CD4-positive, alpha-beta T cell (primary cell): ENCODE measurements at regions not wholly inside any gene's neighbourhood (a gene's known extent, or its start where the extent isn't known, plus 50 kb on each side); places are given as distances from the start of the nearest gene placed in this dataset.

Experiments
- ATAC-seq: fragments of 200-7000 bp; cut with Tn5 transposase; one replicate; pipeline ENCODE4 v1.10.0; 2022; ENCODE audit warnings: mild to moderate bottlenecking; ENCODE audit not compliant: poor library complexity
- CTCF ChIA-PET: fragments of 350-600 bp; sonication (Branson Sonifier 250); formaldehyde crosslinking; loops from one replicate; lab custom pipeline; 2021; ENCODE audit warnings: antibody characterized with exemption, inconsistent platforms; lab: Charles Lee
- POLR2A ChIA-PET: fragments of 350-600 bp; sonication (Branson Sonifier 250); formaldehyde crosslinking; loops from one replicate; lab custom pipeline; 2021; ENCODE audit warnings: antibody characterized with exemption, inconsistent platforms; lab: Charles Lee
- DNase-seq, 14 experiments: peaks; one replicate each; pipeline ENCODE4 v3.0.0-alpha.2; 2013 to 2020; ENCODE audit warnings: mixed read lengths in 2 of 14
- H3K27ac ChIP-seq, 2 donors: one replicate each; pipeline versions ENCODE4 v1.5.1 to v1.7.0; 2013; ENCODE audit warnings: low read length in 2 of 2, low read depth in 1 of 2, mild to moderate bottlenecking in 1 of 2
- H3K27me3 ChIP-seq, 2 experiments: 1 replicate in 1 of 2; 2 replicates in 1 of 2; pipeline versions ENCODE4 v1.6.1 to v1.7.0; 2013; ENCODE audit warnings: low read length in 2 of 2, control low read depth in 1 of 2, mild to moderate bottlenecking in 1 of 2, moderate library complexity in 1 of 2; ENCODE audit not compliant: insufficient read depth in 2 of 2, control insufficient read depth in 1 of 2
- H3K36me3 ChIP-seq: one replicate; pipeline ENCODE4 v1.6.1; 2013; ENCODE audit warnings: low read length, control low read depth; ENCODE audit not compliant: insufficient read depth
- H3K4me1 ChIP-seq: one replicate; pipeline ENCODE4 v1.6.1; 2013; ENCODE audit warnings: low read length, control low read depth; ENCODE audit not compliant: insufficient read depth
- H3K4me3 ChIP-seq: one replicate; pipeline ENCODE4 v1.5.1; 2013; ENCODE audit warnings: mild to moderate bottlenecking, low read length, moderate library complexity
- H3K9me3 ChIP-seq, 2 experiments: 1 replicate in 1 of 2; 2 replicates in 1 of 2; pipeline versions ENCODE4 v1.6.1 to v1.7.0; 2013; ENCODE audit warnings: low read length in 2 of 2, mild to moderate bottlenecking in 2 of 2, control low read depth in 1 of 2, moderate library complexity in 1 of 2; ENCODE audit not compliant: control insufficient read depth in 1 of 2, insufficient read depth in 1 of 2
- H3K27ac Mint-ChIP-seq: one replicate; pipeline ENCODE4 v1.8.0; 2020; ENCODE audit warnings: mixed read lengths
- H3K27me3 Mint-ChIP-seq: one replicate; pipeline ENCODE4 v1.8.0; 2021; ENCODE audit warnings: mixed read lengths
- H3K36me3 Mint-ChIP-seq: one replicate; pipeline ENCODE4 v1.8.0; 2021; ENCODE audit warnings: low read depth, mixed read lengths
- H3K4me1 Mint-ChIP-seq: one replicate; pipeline ENCODE4 v1.8.0; 2021; ENCODE audit warnings: low read depth, mixed read lengths
- H3K4me3 Mint-ChIP-seq: one replicate; pipeline ENCODE4 v1.8.0; 2020; ENCODE audit warnings: mild to moderate bottlenecking, mixed read lengths
- H3K9me3 Mint-ChIP-seq: one replicate; pipeline ENCODE4 v1.8.0; 2020; ENCODE audit warnings: mixed read lengths
- intact Hi-C, 2 experiments: fragments of 100-400 bp; cut with DNase I in 1 of 2; cut with micrococcal nuclease in 1 of 2; formaldehyde crosslinking; loops; one replicate each; pipeline versions ENCODE4 v1.15.1 to v1.9.0; 2023 to 2025; cut with DNase I, micrococcal nuclease
- TF ChIP-seq, protein P1 (sequence below): fragments of 200-600 bp; IDR thresholded peaks from one replicate; pipeline ENCODE4 v1.8.0; 2022; ENCODE audit warnings: antibody characterized with exemption, mild to moderate bottlenecking

DNA sequence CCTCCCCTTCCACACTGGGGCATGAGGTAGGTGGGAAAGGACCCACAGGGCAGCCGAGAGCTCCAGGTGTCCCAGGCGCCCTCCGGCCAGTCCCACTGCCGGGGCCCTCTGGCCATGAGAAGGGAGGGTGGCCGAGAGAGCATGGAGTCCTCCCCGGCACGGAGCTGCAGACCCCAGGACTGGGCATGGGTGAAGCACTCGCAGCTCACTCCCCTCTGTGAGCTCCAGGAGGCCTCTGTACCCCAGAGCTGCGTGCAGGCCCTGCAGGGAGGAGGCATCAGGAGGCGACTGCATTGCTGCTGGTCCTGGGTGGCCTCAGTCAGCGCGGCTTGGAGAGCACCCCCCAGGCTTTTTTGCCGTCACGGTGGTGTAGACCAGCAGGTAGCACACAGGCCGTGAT lies 80.1 kb upstream of the TTC34 start:
- H3K4me1 Mint-ChIP-seq: no peaks in the 10 kb centered on the region
- no peaks in the 10 kb centered on the region for H3K27me3 Mint-ChIP-seq
- TF ChIP-seq, protein P1, sequence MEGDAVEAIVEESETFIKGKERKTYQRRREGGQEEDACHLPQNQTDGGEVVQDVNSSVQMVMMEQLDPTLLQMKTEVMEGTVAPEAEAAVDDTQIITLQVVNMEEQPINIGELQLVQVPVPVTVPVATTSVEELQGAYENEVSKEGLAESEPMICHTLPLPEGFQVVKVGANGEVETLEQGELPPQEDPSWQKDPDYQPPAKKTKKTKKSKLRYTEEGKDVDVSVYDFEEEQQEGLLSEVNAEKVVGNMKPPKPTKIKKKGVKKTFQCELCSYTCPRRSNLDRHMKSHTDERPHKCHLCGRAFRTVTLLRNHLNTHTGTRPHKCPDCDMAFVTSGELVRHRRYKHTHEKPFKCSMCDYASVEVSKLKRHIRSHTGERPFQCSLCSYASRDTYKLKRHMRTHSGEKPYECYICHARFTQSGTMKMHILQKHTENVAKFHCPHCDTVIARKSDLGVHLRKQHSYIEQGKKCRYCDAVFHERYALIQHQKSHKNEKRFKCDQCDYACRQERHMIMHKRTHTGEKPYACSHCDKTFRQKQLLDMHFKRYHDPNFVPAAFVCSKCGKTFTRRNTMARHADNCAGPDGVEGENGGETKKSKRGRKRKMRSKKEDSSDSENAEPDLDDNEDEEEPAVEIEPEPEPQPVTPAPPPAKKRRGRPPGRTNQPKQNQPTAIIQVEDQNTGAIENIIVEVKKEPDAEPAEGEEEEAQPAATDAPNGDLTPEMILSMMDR: no peak
- no peaks in the 10 kb centered on the region for H3K36me3 Mint-ChIP-seq
- CTCF ChIA-PET: no interaction called here
- Histone ChIP-seq H3K27ac (no peak overlapping the region), H3K4me1 (no peaks in the 10 kb centered on the region), H3K27me3 (peaks cover 0 to 3% of the 10 kb centered on the region in 2 experiments), H3K36me3 (no peaks in the 10 kb centered on the region), H3K9me3 (peaks cover 0 to 15% of the 10 kb centered on the region in 2 experiments), H3K4me3 (no peak overlapping the region)
- intact Hi-C loops: no loop called here
- H3K9me3 Mint-ChIP-seq: no peaks in the 10 kb centered on the region
- H3K4me3 Mint-ChIP-seq: no peak overlapping the region
- DNase-seq (no peak), ATAC-seq (no peak)
- POLR2A ChIA-PET: no interaction called here
- H3K27ac Mint-ChIP-seq: no peak overlapping the region

DNA sequence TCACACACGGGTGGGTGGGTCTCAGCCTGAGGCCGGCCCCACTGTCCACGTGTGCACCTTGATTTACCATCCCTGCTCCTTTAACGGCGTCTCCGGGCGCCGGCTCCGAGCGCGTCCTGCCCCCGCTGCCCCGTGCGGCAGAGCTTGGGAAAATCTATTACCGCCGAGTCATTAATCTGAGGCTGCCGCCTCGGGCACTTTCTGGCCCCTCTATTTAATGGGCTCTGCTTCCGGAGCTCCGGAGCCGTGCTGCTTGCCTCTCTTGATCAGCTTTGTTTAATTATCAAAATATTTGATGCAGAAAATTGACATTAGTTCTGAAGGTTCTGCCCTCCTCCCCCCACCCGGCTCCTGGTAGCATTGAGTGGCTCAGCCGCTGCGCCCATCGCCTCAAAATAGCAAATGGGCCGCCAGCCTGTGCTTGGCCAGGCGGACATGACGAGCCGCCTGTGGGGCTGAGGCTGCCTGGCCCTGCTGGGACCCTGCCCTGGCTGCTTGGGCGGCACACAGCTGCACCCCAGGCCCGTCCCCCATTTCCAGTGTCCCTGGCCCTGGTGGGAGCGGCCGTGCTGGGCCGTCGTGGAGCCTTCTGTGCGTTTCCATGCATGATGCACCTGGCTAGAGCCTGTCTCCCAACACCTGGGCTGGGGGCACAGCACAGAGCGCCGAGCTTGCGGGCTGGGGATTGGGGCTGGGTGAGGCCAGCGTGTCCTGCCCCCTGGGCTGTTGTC lies 81.6 kb upstream of the TTC34 start:
- Histone ChIP-seq H3K27ac (no peak overlapping the region), H3K4me3 (no peak overlapping the region), H3K36me3 (no peaks in the 10 kb centered on the region), H3K27me3 (peaks cover 4 to 8% of the 10 kb centered on the region in 2 experiments), H3K4me1 (no peaks in the 10 kb centered on the region), H3K9me3 (peaks cover 0 to 15% of the 10 kb centered on the region in 2 experiments)
- Mint-ChIP-seq H3K9me3 (no peaks in the 10 kb centered on the region), H3K36me3 (no peaks in the 10 kb centered on the region), H3K4me3 (no peak overlapping the region), H3K4me1 (no peaks in the 10 kb centered on the region), H3K27me3 (no peaks in the 10 kb centered on the region), H3K27ac (no peak overlapping the region)
- TF ChIP-seq, protein P1: no peak
- ChIA-PET POLR2A (no interaction called here), CTCF (no interaction called here)
- intact Hi-C loops: no loop called here
- ATAC-seq: no peak
- no peak for DNase-seq

DNA sequence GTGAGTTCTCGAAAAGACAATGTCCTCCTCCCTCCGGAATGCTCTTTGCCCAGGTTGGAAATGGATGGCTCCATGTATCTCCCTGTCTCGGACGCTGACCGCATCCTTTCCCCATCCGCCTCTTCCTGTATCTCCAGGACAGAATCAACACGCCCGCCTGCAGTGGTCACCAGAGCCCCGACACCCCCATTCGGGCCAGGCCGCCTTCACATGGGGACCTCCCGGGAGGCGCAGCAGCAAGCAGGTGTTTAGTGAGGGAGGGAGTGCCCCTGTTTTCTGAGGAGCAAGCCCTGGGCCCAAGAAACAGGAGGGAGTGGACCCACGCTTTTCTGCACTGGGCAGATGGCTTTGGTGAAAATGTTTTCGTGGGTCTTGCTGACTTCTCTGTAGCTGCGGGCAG lies 83.5 kb upstream of the TTC34 start:
- no peak overlapping the region for H3K27ac Mint-ChIP-seq
- H3K4me3 Mint-ChIP-seq: no peak overlapping the region

More for the DNA sequence above, 83.5 kb upstream of the TTC34 start:
- intact Hi-C loops: no loop called here
- POLR2A ChIA-PET: no interaction called here
- Mint-ChIP-seq H3K36me3 (no peaks in the 10 kb centered on the region), H3K4me1 (no peaks in the 10 kb centered on the region), H3K27me3 (peaks cover 5% of the 10 kb centered on the region), H3K9me3 (no peaks in the 10 kb centered on the region)
- H3K36me3 ChIP-seq: no peaks in the 10 kb centered on the region
- no peak for ATAC-seq
- peaks cover 4 to 10% of the 10 kb centered on the region in 2 experiments for H3K27me3 ChIP-seq
- no peak overlapping the region for H3K4me3 ChIP-seq
- DNase-seq: no peak
- peaks cover 8% of the 10 kb centered on the region for H3K4me1 ChIP-seq
- peaks cover 0 to 15% of the 10 kb centered on the region in 2 experiments for H3K9me3 ChIP-seq
- CTCF ChIA-PET: no interaction called here
- TF ChIP-seq, protein P1: no peak
- no peak overlapping the region for H3K27ac ChIP-seq
